CD4-positive, alpha-beta memory T cell (primary cell): ENCODE measurements at regions not wholly inside any gene's neighbourhood (a gene's known extent, or its start where the extent isn't known, plus 50 kb on each side); places are given as distances from the start of the nearest gene placed in this dataset.
A peak's percentile ranks its signal among the peaks of the same experiment; 100 is the strongest.

Source experiments
- CTCF ChIA-PET: fragments of 350-600 bp; sonication (Branson Sonifier 250); formaldehyde crosslinking; loops from one replicate; lab custom pipeline; 2021; ENCODE audit warnings: inconsistent platforms; ENCODE audit not compliant: partially characterized antibody; lab: Charles Lee
- POLR2A ChIA-PET: fragments of 350-600 bp; sonication (Branson Sonifier 250); formaldehyde crosslinking; loops from one replicate; lab custom pipeline; 2021; ENCODE audit not compliant: partially characterized antibody; lab: Charles Lee
- DNase-seq, 5 donors: peaks; one replicate each; pipeline versions ENCODE4 v3.0.0 to v3.0.0-alpha.2; 2020 to 2022; ENCODE audit warnings: mixed read lengths in 1 of 5
- H3K27ac ChIP-seq: one replicate; pipeline ENCODE4 v1.7.0; 2013; ENCODE audit warnings: low read depth, low read length
- H3K27me3 ChIP-seq: 2 replicates; pipeline ENCODE4 v1.7.0; 2013; ENCODE audit warnings: mild to moderate bottlenecking, low read length, moderate library complexity; ENCODE audit not compliant: insufficient read depth
- H3K36me3 ChIP-seq: 2 replicates; pipeline ENCODE4 v1.7.0; 2013; ENCODE audit warnings: mild to moderate bottlenecking, low read length, moderate library complexity; ENCODE audit not compliant: insufficient read depth
- H3K4me1 ChIP-seq: 2 replicates; pipeline ENCODE4 v1.7.0; 2013; ENCODE audit warnings: mild to moderate bottlenecking, low read length, moderate library complexity; ENCODE audit not compliant: insufficient read depth
- H3K4me3 ChIP-seq, 2 donors: one replicate each; pipeline ENCODE4 v1.7.0; 2013; ENCODE audit warnings: low read length in 2 of 2, mild to moderate bottlenecking in 1 of 2
- H3K9me3 ChIP-seq, 2 donors: one replicate each; pipeline ENCODE4 v1.7.0; 2013; ENCODE audit warnings: low read length in 2 of 2, control low read depth in 1 of 2; ENCODE audit not compliant: control insufficient read depth in 1 of 2
- H3K27ac Mint-ChIP-seq, 7 donors: one replicate each; pipeline ENCODE4 v1.8.0; 2020 to 2021; ENCODE audit warnings: mixed read lengths in 7 of 7, mild to moderate bottlenecking in 6 of 7, inconsistent platforms in 3 of 7, moderate library complexity in 3 of 7
- H3K27me3 Mint-ChIP-seq, 2 donors: one replicate each; pipeline ENCODE4 v1.8.0; 2020 to 2021; ENCODE audit warnings: mixed read lengths in 2 of 2
- H3K36me3 Mint-ChIP-seq, 2 donors: one replicate each; pipeline ENCODE4 v1.8.0; 2020 to 2021; ENCODE audit warnings: mixed read lengths in 2 of 2, inconsistent platforms in 1 of 2, mild to moderate bottlenecking in 1 of 2
- H3K4me1 Mint-ChIP-seq, 4 donors: one replicate each; pipeline ENCODE4 v1.8.0; 2020 to 2021; ENCODE audit warnings: mixed read lengths in 4 of 4, mild to moderate bottlenecking in 1 of 4
- H3K4me3 Mint-ChIP-seq, 8 donors: one replicate each; pipeline ENCODE4 v1.8.0; 2020 to 2021; ENCODE audit warnings: mixed read lengths in 8 of 8, mild to moderate bottlenecking in 7 of 8, moderate library complexity in 6 of 8, inconsistent platforms in 3 of 8
- H3K9me3 Mint-ChIP-seq, 8 donors: one replicate each; pipeline ENCODE4 v1.8.0; 2020 to 2021; ENCODE audit warnings: mixed read lengths in 8 of 8, mild to moderate bottlenecking in 5 of 8, inconsistent platforms in 3 of 8, moderate library complexity in 1 of 8
- intact Hi-C: fragments of 100-400 bp; cut with micrococcal nuclease; formaldehyde crosslinking; loops from one replicate; pipeline ENCODE4 v1.15.1; 2023

GRCh38 chr5:13003457-13003856, 941.0 kb downstream of the DNAH5 start:
- intact Hi-C loops: no loop called here
- Histone ChIP-seq H3K4me1 (no peaks in the 10 kb centered on the region), H3K4me3 (no peak overlapping the region), H3K27ac (no peak overlapping the region), H3K36me3 (no peaks in the 10 kb centered on the region), H3K27me3 (no peaks in the 10 kb centered on the region), H3K9me3 (no peaks in the 10 kb centered on the region)
- POLR2A ChIA-PET: no interaction called here
- DNase-seq: no peak
- Mint-ChIP-seq H3K36me3 (no peaks in the 10 kb centered on the region), H3K27ac (no peak overlapping the region), H3K9me3 (peaks cover 0 to 27% (median 7%) of the 10 kb centered on the region in 8 donors), H3K27me3 (no peaks in the 10 kb centered on the region), H3K4me1 (no peaks in the 10 kb centered on the region), H3K4me3 (no peak overlapping the region)
- CTCF ChIA-PET: no interaction called here

- Histone ChIP-seq H3K9me3 (no peaks in the 10 kb centered on the region), H3K4me3 (no peak overlapping the region), H3K27me3 (no peaks in the 10 kb centered on the region), H3K4me1 (no peaks in the 10 kb centered on the region), H3K27ac (no peak overlapping the region), H3K36me3 (no peaks in the 10 kb centered on the region)
- H3K4me3 Mint-ChIP-seq: no peak overlapping the region
- no peaks in the 10 kb centered on the region for H3K36me3 Mint-ChIP-seq
- DNase-seq: no peak
- POLR2A ChIA-PET: no interaction called here
- H3K9me3 Mint-ChIP-seq: peaks cover 0 to 36% (median 8%) of the 10 kb centered on the region in 8 donors
- intact Hi-C loops: no loop called here
- no peaks in the 10 kb centered on the region for H3K27me3 Mint-ChIP-seq
- H3K27ac Mint-ChIP-seq: no peak overlapping the region
- no peaks in the 10 kb centered on the region for H3K4me1 Mint-ChIP-seq
- CTCF ChIA-PET: no interaction called here
Observed at GRCh38 chr5:12999667-13000066, 944.8 kb downstream of the DNAH5 start.

- H3K4me3 ChIP-seq: no peak overlapping the region
- no peaks in the 10 kb centered on the region for H3K4me1 Mint-ChIP-seq
- no peak for DNase-seq
- H3K27ac Mint-ChIP-seq: no peak overlapping the region
- no peaks in the 10 kb centered on the region for H3K27me3 Mint-ChIP-seq
- peaks cover 0 to 17% (median 7%) of the 10 kb centered on the region in 8 donors for H3K9me3 Mint-ChIP-seq
- H3K36me3 ChIP-seq: no peaks in the 10 kb centered on the region
- no peaks in the 10 kb centered on the region for H3K36me3 Mint-ChIP-seq
- CTCF ChIA-PET: no interaction called here
- POLR2A ChIA-PET: no interaction called here
- intact Hi-C loops: no loop called here
- peaks cover 0 to 5% of the 10 kb centered on the region in 2 donors for H3K9me3 ChIP-seq
- H3K4me3 Mint-ChIP-seq: no peak overlapping the region
- H3K4me1 ChIP-seq: no peaks in the 10 kb centered on the region
- no peaks in the 10 kb centered on the region for H3K27me3 ChIP-seq
- H3K27ac ChIP-seq: no peak overlapping the region
Observed at GRCh38 chr5:12985142-12985541, 959.3 kb downstream of the DNAH5 start.

GRCh38 chr5:12974856-12975255, 969.6 kb downstream of the DNAH5 start:
- Histone ChIP-seq H3K9me3 (peaks cover 0 to 5% of the 10 kb centered on the region in 2 donors), H3K4me1 (no peaks in the 10 kb centered on the region), H3K27ac (no peak overlapping the region), H3K36me3 (no peaks in the 10 kb centered on the region), H3K4me3 (no peak overlapping the region), H3K27me3 (no peaks in the 10 kb centered on the region)
- no peak overlapping the region for H3K27ac Mint-ChIP-seq
- ChIA-PET POLR2A (no interaction called here), CTCF (no interaction called here)
- intact Hi-C loops: no loop called here
- H3K27me3 Mint-ChIP-seq: no peaks in the 10 kb centered on the region
- no peak for DNase-seq
- no peaks in the 10 kb centered on the region for H3K4me1 Mint-ChIP-seq
- peaks cover 0 to 12% (median 5%) of the 10 kb centered on the region in 8 donors for H3K9me3 Mint-ChIP-seq
- H3K36me3 Mint-ChIP-seq: no peaks in the 10 kb centered on the region
- no peak overlapping the region for H3K4me3 Mint-ChIP-seq

- ChIA-PET CTCF (no interaction called here), POLR2A (no interaction called here)
- H3K9me3 Mint-ChIP-seq: peaks cover 0 to 12% (median 4%) of the 10 kb centered on the region in 8 donors
- no peak overlapping the region for H3K27ac ChIP-seq
- no peaks in the 10 kb centered on the region for H3K27me3 ChIP-seq
- no peak overlapping the region for H3K27ac Mint-ChIP-seq
- H3K9me3 ChIP-seq: no peaks in the 10 kb centered on the region
- no peak overlapping the region for H3K4me3 ChIP-seq
- intact Hi-C loops: no loop called here
- DNase-seq: no peak
- H3K4me1 Mint-ChIP-seq: no peaks in the 10 kb centered on the region
- no peak overlapping the region for H3K4me3 Mint-ChIP-seq
- H3K4me1 ChIP-seq: no peaks in the 10 kb centered on the region
- no peaks in the 10 kb centered on the region for H3K36me3 ChIP-seq
- no peaks in the 10 kb centered on the region for H3K27me3 Mint-ChIP-seq
- no peaks in the 10 kb centered on the region for H3K36me3 Mint-ChIP-seq
Observed at GRCh38 chr5:12965804-12966203, 978.7 kb downstream of the DNAH5 start.

- no peak overlapping the region for H3K4me3 ChIP-seq
- H3K27me3 ChIP-seq: no peaks in the 10 kb centered on the region
- peaks cover 0 to 14% (median 5%) of the 10 kb centered on the region in 8 donors for H3K9me3 Mint-ChIP-seq
- no peak for DNase-seq
- no peak overlapping the region for H3K27ac ChIP-seq
- H3K4me1 ChIP-seq: no peaks in the 10 kb centered on the region
- POLR2A ChIA-PET: no interaction called here
- no peaks in the 10 kb centered on the region for H3K36me3 Mint-ChIP-seq
- no peak overlapping the region for H3K4me3 Mint-ChIP-seq
- intact Hi-C loops: loop anchor here (1.0 kb wide), 1 partner anchor 38 kb away; no protein-coding TSS in a partner anchor
- no peak overlapping the region for H3K27ac Mint-ChIP-seq
- H3K27me3 Mint-ChIP-seq: no peaks in the 10 kb centered on the region
- H3K4me1 Mint-ChIP-seq: no peaks in the 10 kb centered on the region
- H3K9me3 ChIP-seq: no peaks in the 10 kb centered on the region
- no peaks in the 10 kb centered on the region for H3K36me3 ChIP-seq
- CTCF ChIA-PET: no interaction called here
Observed at GRCh38 chr5:12959713-12960112, 984.8 kb downstream of the DNAH5 start.

GRCh38 chr5:12952409-12952808, 992.1 kb downstream of the DNAH5 start:
- Mint-ChIP-seq H3K27ac (no peak overlapping the region), H3K36me3 (no peaks in the 10 kb centered on the region), H3K9me3 (peaks cover 4 to 21% (median 10%) of the 10 kb centered on the region in 8 donors), H3K4me3 (no peak overlapping the region), H3K27me3 (no peaks in the 10 kb centered on the region), H3K4me1 (no peaks in the 10 kb centered on the region)
- intact Hi-C loops: no loop called here
- Histone ChIP-seq H3K36me3 (no peaks in the 10 kb centered on the region), H3K27me3 (no peaks in the 10 kb centered on the region), H3K4me3 (no peak overlapping the region), H3K9me3 (no peaks in the 10 kb centered on the region), H3K27ac (no peak overlapping the region), H3K4me1 (no peaks in the 10 kb centered on the region)
- ChIA-PET CTCF (no interaction called here), POLR2A (no interaction called here)
- DNase-seq: no peak

- ChIA-PET CTCF (no interaction called here), POLR2A (no interaction called here)
- intact Hi-C loops: no loop called here
- Histone ChIP-seq H3K9me3 (no peaks in the 10 kb centered on the region), H3K4me3 (no peak overlapping the region), H3K27me3 (no peaks in the 10 kb centered on the region), H3K36me3 (no peaks in the 10 kb centered on the region), H3K4me1 (no peaks in the 10 kb centered on the region), H3K27ac (no peak overlapping the region)
- Mint-ChIP-seq H3K27me3 (no peaks in the 10 kb centered on the region), H3K27ac (peak overlapping the region in 1 of 7 donors; percentile 38), H3K4me1 (no peaks in the 10 kb centered on the region), H3K4me3 (no peak overlapping the region), H3K9me3 (peaks cover 0 to 21% (median 10%) of the 10 kb centered on the region in 8 donors), H3K36me3 (no peaks in the 10 kb centered on the region)
- DNase-seq: no peak
Observed at GRCh38 chr5:12951846-12952245, 992.6 kb downstream of the DNAH5 start.
